ENCODE measurements at regions not wholly inside any gene's neighbourhood (a gene's known extent, or its start where the extent isn't known, plus 50 kb on each side); places are given as distances from the start of the nearest gene placed in this dataset.

- TF ChIP-seq REST (IDR thresholded peaks at IDR 0.05; ENCODE audit: low read depth) (no peak), CEBPB (IDR thresholded peaks at IDR 0.05; ENCODE audit: low read depth) (no peak), ZFX (IDR thresholded peaks at IDR 0.05) (no peak), FOSL1 (IDR thresholded peaks at IDR 0.05; ENCODE audit: low read depth) (no peak), SP1 (IDR thresholded peaks at IDR 0.05; ENCODE audit: low read depth) (no peak), EZH2 (IDR thresholded peaks at IDR 0.05) (no peak), JUND (IDR thresholded peaks at IDR 0.05) (no peak), SRF (IDR thresholded peaks at IDR 0.05; ENCODE audit: low read depth) (no peak), MAX (IDR thresholded peaks at IDR 0.05) (no peak)
Observed at GRCh38 chr4:100295792-100296191, 105.5 kb upstream of the DDIT4L start (continued).

- intact Hi-C loops (cut with micrococcal nuclease) = no loop called here
- CTCF ChIA-PET = no interaction called here
- Histone ChIP-seq H3K4me1 (ENCODE audit: control insufficient read depth in 1 of 2, insufficient read depth in 2 of 2, low read length in 2 of 2) (peaks cover 8 to 17% of the 10 kb centered on the region in 2 experiments; a peak in 3 of 4 replicates), H3K79me2 (ENCODE audit: insufficient read depth, low read length) (no peaks in the 10 kb centered on the region), H3K4me3 (replicated peaks in 1 of 2; ENCODE audit: low read depth in 1 of 2, low read length in 2 of 2) (no peak overlapping the region), H2AFZ (ENCODE audit: low read depth, low read length, poor library complexity, severe bottlenecking) (no peak overlapping the region), H3K9me3 (ENCODE audit: control insufficient read depth in 1 of 2, insufficient read depth in 1 of 2, low read depth in 1 of 2, low read length in 2 of 2) (no peaks in the 10 kb centered on the region), H3K4me2 (ENCODE audit: low read length) (no peak overlapping the region), H4K20me1 (ENCODE audit: insufficient read depth) (no peaks in the 10 kb centered on the region), H3K9me2 (ENCODE audit: insufficient read depth) (no peaks in the 10 kb centered on the region), H3K9ac (ENCODE audit: low read length) (no peak overlapping the region), H3K27me3 (ENCODE audit: insufficient read depth, low read length) (no peaks in the 10 kb centered on the region), H3K36me3 (ENCODE audit: control insufficient read depth in 1 of 2, insufficient read depth in 2 of 2, low read length in 2 of 2) (no peaks in the 10 kb centered on the region), H3K27ac (ENCODE audit: low read depth, low read length) (no peak overlapping the region)
- no peak for ATAC-seq
- POLR2A ChIA-PET = no interaction called here
- no TSS peak for BruUV-seq (replicated peaks)
- RAD21 ChIA-PET (ENCODE audit: low non-redundant PET in 1 of 2, low total read pairs in 2 of 2, uncharacterized antibody in 2 of 2, unreplicated experiment in 2 of 2) = no interaction called here
- TF ChIP-seq ELF1 (IDR thresholded peaks at IDR 0.05; ENCODE audit: borderline replicate concordance, low read depth) (no peak), EGR1 (IDR thresholded peaks at IDR 0.05; ENCODE audit: low read depth) (no peak), SP1 (IDR thresholded peaks at IDR 0.05; ENCODE audit: low read depth) (no peak), JUND (IDR thresholded peaks at IDR 0.05) (no peak), POLR2A (IDR thresholded peaks at IDR 0.05; ENCODE audit: borderline replicate concordance, extremely low read depth, insufficient read depth, insufficient read length) (no peak), EZH2 (IDR thresholded peaks at IDR 0.05) (no peak)
- no peak for DNase-seq (ENCODE audit: low read depth, low spot score)
Observed at GRCh38 chr4:100294356-100294755, 104.1 kb upstream of the DDIT4L start.
